ENCODE measurements at regions not wholly inside any gene's neighbourhood (a gene's known extent, or its start where the extent isn't known, plus 50 kb on each side); places are given as distances from the start of the nearest gene placed in this dataset.
A peak's percentile ranks its signal among the peaks of the same experiment; 100 is the strongest.

DNA sequence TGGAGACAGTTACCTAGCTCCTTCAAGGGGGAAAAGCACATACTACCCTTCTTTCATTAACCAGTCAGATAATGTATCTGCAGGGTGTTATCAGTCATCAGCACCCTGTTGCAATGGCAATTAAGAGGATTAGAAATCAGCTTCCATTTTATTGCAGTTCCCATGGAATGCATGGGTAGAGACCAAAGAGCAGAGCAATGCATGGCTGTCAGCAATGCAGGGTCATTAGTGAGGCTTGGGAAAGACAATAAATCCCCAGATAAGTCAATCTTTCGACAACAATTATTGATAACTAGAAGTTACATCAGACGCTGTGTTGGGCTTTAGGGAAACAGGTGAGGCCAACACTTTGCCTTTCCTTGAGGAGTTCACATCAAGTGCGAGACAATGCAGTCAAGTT is 150.9 kb downstream of the MAFB start:
- no peak for DNase-seq

DNA sequence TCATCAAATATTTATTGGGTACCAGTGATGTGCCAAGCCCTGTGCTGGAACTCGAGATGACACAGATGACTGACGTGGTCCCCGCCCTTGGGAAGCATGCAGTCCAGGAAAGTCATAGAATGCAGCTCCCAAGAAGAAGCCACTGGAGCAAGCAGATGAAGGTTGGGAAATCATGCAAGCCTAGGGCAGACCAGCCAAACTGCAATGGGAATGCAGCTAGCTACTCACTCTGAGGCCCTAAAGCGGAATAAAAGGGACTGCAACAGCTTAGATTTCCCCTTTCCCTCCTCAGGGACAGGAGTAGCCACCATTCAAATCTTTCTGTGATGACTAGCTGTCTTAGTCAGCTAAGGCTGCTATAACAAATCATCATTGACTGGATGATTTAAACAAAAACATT is 152.2 kb downstream of the MAFB start:
- DNase-seq = no peak

- no peak for DNase-seq
Measured at GRCh38 chr20:40535816-40536215, 153.2 kb downstream of the MAFB start.

DNA sequence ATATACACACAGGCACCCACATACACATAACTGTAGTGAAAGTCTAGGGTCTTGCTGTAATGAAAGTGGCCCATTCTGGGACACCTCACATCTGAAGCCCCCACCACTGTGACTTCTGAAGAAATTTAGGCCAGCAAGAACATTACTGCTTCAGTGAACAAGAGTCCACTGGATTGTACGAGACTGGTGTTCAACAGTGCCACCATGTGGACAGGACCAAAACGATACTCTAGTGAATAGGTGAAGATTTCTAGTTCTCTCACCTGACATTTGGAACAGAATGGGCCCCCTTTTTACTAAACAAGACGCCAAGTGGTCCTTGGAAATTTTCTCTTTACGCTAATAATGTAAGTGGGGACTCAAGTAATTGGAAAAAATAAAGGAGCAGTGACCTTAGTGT is 156.9 kb downstream of the MAFB start:
- DNase-seq = no peak

GRCh38 chr20:40525351-40525750 is 163.7 kb downstream of the MAFB start:
- DNase-seq = peak; percentile 28

DNA sequence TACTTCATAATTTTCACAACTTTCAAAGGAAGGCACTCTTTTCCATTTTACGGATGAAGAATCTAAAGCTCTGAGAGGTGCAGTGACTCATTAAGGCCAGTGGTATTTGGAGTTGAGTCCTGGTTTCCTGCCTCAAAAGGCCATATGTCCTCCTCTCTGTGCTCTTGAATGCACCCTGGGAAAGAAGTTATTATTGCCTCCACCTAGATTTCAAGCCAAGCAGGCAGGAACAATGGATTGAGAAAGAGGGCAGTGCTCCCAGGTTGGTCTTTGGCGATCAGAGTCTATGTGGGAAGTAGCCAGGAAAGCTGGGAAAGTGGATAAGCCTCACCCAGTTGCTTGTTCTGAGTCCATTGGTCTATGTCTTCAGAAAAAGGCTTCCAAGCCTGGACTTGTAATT is 165.0 kb downstream of the MAFB start:
- DNase-seq = no peak

DNA sequence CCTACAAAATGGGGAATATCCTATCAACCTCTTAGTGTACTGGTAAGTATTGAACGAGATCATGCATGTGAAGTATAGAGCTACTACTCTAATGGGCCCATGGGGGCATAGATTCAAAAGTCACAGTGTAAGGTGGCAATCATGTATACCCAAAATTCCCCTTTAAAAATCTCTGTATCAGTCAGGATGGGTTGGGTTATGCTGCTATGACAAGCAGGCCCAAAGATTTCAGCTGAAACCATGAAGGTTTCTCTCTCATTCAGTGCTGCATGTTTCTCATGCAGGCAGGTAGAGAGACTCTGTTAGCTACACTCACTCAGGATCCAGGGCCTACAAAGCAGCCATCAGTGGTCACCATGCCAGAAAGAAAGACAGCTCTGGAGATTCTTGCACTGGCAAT is 166.6 kb downstream of the MAFB start:
- no peak for DNase-seq

DNA sequence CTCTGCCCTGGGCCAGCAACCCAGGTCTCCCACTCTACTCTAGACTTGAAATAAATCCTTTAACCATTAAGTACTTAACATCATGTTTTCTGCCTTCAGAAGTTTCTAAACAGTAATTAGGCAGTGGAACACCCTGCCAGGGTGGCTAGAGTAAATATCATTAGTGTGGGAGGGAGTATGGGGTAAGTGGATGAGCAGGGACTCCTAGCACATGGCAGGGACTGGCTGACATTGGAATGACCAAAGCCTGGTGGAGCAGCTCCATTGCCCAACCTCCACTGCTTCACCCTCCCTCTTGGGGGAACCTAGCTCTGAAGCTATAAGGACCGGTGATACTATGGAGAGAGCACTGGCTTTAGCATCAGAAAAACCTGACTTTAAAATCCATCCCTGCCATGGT is 167.1 kb downstream of the MAFB start:
- no peak for DNase-seq

GRCh38 chr20:40519918-40520317 is 169.1 kb downstream of the MAFB start:
- DNase-seq = no peak

DNA sequence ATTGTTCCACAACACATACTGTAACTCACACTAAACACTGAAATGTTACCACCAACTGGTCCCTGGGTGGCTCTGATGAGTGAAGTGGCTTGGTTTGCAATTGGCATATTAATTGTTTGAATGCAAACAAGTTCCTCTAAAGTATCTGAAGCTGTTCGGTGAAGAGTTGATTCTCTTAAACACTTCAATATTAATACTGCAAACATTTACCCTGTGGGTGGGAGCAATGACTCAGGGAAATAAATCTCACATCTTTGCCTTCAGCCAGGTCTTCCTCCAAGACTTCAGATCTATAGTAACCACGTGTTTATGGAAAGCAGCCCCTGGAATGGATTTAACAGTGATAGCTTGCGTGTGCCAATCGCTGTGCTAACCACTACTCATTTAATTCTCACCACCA is 176.0 kb downstream of the MAFB start:
- no peak for DNase-seq

GRCh38 chr20:40512591-40512990 is 176.4 kb downstream of the MAFB start:
- no peak for DNase-seq

GRCh38 chr20:40511478-40511877 is 177.6 kb downstream of the MAFB start:
- DNase-seq = no peak

- DNase-seq = no peak
Measured at GRCh38 chr20:40510622-40511021, 178.4 kb downstream of the MAFB start.

DNA sequence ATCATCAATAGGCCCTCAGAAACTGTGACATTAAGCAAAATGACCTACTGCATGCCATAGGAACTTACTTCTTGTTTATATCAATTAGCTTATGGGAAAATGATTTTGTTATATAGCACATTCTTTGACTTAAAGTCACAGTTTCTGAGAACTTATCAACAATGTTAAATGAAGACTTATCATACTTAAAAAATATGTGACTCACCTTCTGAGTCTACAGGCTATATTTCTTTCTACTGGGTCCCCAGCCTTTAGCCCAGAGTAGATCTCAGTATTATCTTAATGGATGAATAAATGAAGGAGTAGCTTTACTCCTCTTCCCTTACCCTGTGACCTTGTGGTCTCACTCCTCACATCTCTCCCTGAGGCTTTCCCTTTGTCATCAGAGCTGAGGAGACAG is 180.2 kb downstream of the MAFB start:
- DNase-seq = no peak

DNA sequence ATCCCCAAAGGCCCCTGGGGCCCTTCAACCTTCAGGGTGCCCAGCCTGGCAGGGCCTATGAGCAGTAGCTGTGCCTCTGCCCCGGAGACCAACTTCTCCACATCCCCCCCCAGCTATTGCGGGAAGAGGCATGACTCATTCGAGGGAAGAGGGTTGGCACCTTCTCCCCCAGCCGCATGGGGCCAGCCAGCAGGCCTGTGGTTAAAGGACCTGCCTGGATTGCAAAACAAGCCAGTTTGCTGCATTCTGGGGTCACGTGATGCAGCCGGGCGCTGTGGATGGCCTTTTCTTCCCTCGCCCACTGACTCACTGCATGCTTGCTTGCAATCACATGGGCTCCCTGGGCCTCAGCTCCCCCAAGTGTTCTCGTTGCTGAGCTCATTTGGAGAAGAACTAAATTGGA is 182.5 kb downstream of the MAFB start:
- peak; percentile 98 for DNase-seq

DNA sequence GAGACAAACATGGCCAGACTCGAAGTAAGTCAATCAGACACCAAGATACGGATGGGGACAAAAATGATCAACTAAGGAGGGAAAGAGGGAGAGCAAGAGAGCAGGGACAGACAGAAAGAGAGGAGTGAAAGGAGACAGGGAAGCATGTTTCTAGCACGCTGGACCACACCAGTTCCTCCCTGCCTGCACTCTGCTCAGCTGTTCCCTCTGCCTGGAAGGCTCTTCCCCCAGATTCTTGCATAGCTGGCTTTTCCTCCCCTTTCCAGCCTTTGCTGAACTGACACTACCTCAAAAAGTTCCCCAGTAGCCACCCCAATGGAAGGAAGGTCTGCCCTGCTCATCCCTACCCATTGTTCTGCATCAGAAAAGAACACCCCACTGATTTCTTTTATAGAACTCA is 185.9 kb downstream of the MAFB start:
- no peak for DNase-seq

GRCh38 chr20:40502576-40502975 is 186.5 kb downstream of the MAFB start:
- DNase-seq = no peak

GRCh38 chr20:40499391-40499790 is 189.6 kb downstream of the MAFB start:
- no peak for DNase-seq

GRCh38 chr20:40497899-40498691 is 190.9 kb downstream of the MAFB start:
- no peak for DNase-seq

DNA sequence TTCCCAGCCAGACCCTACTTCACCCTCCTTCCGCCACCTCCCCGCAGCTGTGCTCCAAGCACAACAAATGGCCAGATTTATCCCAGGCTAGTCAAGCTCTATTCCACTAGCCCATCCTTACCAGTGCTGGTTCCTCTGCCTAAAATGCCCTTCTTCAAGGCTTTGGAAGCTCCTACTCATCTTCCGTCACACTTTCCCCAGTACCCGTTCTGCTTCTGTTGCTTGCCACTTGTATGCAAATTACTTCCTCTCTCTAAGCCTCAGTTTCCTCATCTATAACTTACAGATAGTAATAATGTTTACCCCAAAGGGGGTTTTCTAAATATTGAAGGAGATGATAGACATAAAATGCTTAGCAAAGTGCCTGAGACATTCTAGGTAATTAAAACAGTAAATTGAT is 193.1 kb downstream of the MAFB start:
- no peak for DNase-seq

- no peak for DNase-seq
Measured at GRCh38 chr20:40494248-40494647, 194.8 kb downstream of the MAFB start.

- DNase-seq = peak; percentile 49
Measured at GRCh38 chr20:40493549-40493948, 195.5 kb downstream of the MAFB start.

- no peak for DNase-seq
Measured at GRCh38 chr20:40493071-40493470, 196.0 kb downstream of the MAFB start.

DNA sequence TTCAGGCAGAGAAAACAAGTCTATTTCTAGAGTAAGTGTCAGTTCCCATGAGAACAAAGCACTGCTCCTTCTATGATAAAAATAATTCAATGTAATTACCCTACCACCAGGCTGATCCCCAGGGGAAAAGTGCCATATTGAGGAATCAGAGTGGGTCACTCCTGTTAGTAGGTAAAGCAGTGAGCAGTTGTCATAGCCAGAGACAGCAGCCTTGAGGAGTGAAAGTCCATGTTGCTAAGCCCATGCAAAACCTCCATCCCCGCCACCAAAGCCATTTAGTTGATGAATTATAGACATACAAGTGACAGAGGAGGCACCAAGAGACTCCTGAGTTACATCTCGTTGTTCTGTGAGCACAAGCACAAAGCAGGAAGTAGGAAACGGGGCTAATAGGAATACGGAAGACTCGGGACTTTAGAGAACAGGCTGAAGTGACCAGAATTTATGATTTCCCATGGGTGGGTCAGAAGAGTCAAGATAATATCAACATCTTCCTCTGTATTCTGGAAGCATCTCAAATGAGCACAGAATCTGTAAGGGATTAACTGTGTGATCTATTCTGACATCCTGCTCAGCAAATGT is 197.9 kb downstream of the MAFB start:
- DNase-seq = no peak

DNA sequence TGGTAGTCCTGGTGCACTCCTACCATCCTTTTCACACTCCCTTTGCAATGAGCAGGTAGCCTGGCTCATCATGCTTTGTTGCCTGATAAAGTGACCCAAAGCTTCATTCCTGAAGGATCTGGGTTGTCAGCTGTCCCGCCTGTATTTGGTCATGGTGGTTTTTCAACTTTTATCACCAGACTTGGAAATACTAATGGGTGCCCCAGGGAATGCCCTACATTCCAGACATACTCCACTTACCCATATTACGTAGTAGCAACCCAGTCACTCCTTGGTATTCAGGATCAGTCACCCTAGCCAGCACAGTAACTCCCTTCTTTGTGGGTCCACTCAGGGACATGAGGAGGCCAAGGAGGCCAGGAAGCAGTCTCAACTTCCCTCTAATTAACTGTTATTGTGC is 199.2 kb downstream of the MAFB start:
- peak; percentile 78 for DNase-seq
